Activated T-helper 1 cell treated with anti-CD3 and anti-CD28 coated beads, Interleukin-12 subunit alpha, Interleukin-12 subunit beta, Interleukin-2, Interleukin-4 antibody, amounts not matched to agents 30 ng/mL and 10 ng/mL and 1 ng/mL, durations not matched to agents 14 hours and 24 hours and 36 hours (primary cell): ENCODE measurements at regions not wholly inside any gene's neighbourhood (a gene's known extent, or its start where the extent isn't known, plus 50 kb on each side); places are given as distances from the start of the nearest gene placed in this dataset.

Experiments
- DNase-seq: peaks from one replicate; pipeline ENCODE4 v3.0.0; 2021; ENCODE audit warnings: low spot score
- H3K27ac Mint-ChIP-seq: one replicate; pipeline ENCODE4 v1.8.0; 2021; ENCODE audit warnings: mild to moderate bottlenecking, mixed read lengths
- H3K27me3 Mint-ChIP-seq: one replicate; pipeline ENCODE4 v1.8.0; 2022; ENCODE audit warnings: mild to moderate bottlenecking, moderate library complexity, mixed read lengths; ENCODE audit not compliant: insufficient read depth
- H3K36me3 Mint-ChIP-seq: one replicate; pipeline ENCODE4 v1.8.0; 2021; ENCODE audit warnings: low read depth, mixed read lengths
- H3K4me1 Mint-ChIP-seq: one replicate; pipeline ENCODE4 v1.8.0; 2021; ENCODE audit warnings: low read depth, mixed read lengths
- H3K4me3 Mint-ChIP-seq: one replicate; pipeline ENCODE4 v1.8.0; 2021; ENCODE audit warnings: mild to moderate bottlenecking, moderate library complexity, mixed read lengths
- H3K9me3 Mint-ChIP-seq: one replicate; pipeline ENCODE4 v1.8.0; 2021; ENCODE audit warnings: mixed read lengths
- intact Hi-C: fragments of 100-400 bp; cut with micrococcal nuclease; formaldehyde crosslinking; loops from one replicate; pipeline ENCODE4 v1.15.1; 2024

GRCh38 chr10:8128511-8128910 lies 74.0 kb downstream of the GATA3 start:
- Mint-ChIP-seq H3K4me3 (no peak overlapping the region), H3K4me1 (peaks cover 50% of the 10 kb centered on the region), H3K9me3 (peaks cover 3% of the 10 kb centered on the region)

GRCh38 chr10:8129438-8129837 lies 75.0 kb downstream of the GATA3 start:
- H3K36me3 Mint-ChIP-seq = peaks cover 3% of the 10 kb centered on the region
- no peak for DNase-seq
- peaks cover 58% of the 10 kb centered on the region for H3K4me1 Mint-ChIP-seq
- H3K9me3 Mint-ChIP-seq = peaks cover 3% of the 10 kb centered on the region
- intact Hi-C loops = no loop called here
- no peak overlapping the region for H3K4me3 Mint-ChIP-seq
- peaks cover 8% of the 10 kb centered on the region for H3K27me3 Mint-ChIP-seq
- no peak overlapping the region for H3K27ac Mint-ChIP-seq

More at GRCh38 chr10:8128511-8128910, 74.0 kb downstream of the GATA3 start:
- Mint-ChIP-seq H3K27ac (no peak overlapping the region), H3K36me3 (peaks cover 3% of the 10 kb centered on the region), H3K27me3 (peaks cover 8% of the 10 kb centered on the region)
- DNase-seq = no peak
- intact Hi-C loops = no loop called here

- Mint-ChIP-seq H3K27ac (peak overlapping the region; percentile 90), H3K4me3 (peak overlapping the region; percentile 61), H3K36me3 (peaks cover 3% of the 10 kb centered on the region), H3K4me1 (peaks cover 62% of the 10 kb centered on the region), H3K9me3 (peaks cover 3% of the 10 kb centered on the region), H3K27me3 (peaks cover 5% of the 10 kb centered on the region)
- DNase-seq = peak; percentile 50
- intact Hi-C loops = loop anchor here (1.0 to 10.0 kb wide), 12 partner anchors 26 to 1164 kb away; no protein-coding TSS in a partner anchor
Observed at GRCh38 chr10:8130973-8131911, 76.8 kb downstream of the GATA3 start.

- intact Hi-C loops = loop anchor here (1.0 to 10.0 kb wide), 4 partner anchors 109 to 1162 kb away; no protein-coding TSS in a partner anchor
- peak; percentile 55 for DNase-seq
- peak overlapping the region; percentile 79 for H3K4me3 Mint-ChIP-seq
- H3K36me3 Mint-ChIP-seq = peaks cover 3% of the 10 kb centered on the region
- peaks cover 81% of the 10 kb centered on the region for H3K4me1 Mint-ChIP-seq
- H3K27ac Mint-ChIP-seq = peak overlapping the region; percentile 92
- H3K9me3 Mint-ChIP-seq = peaks cover 3% of the 10 kb centered on the region
- no peaks in the 10 kb centered on the region for H3K27me3 Mint-ChIP-seq
Observed at GRCh38 chr10:8133146-8133545, 78.7 kb downstream of the GATA3 start.

- Mint-ChIP-seq H3K4me3 (peak overlapping the region; percentile 70), H3K4me1 (peaks cover 74% of the 10 kb centered on the region), H3K27me3 (no peaks in the 10 kb centered on the region), H3K9me3 (no peaks in the 10 kb centered on the region), H3K36me3 (peaks cover 1% of the 10 kb centered on the region), H3K27ac (peak overlapping the region; percentile 83)
- no peak for DNase-seq
- intact Hi-C loops = loop anchor here (1.0 to 10.0 kb wide), 11 partner anchors 46 to 1158 kb away; no protein-coding TSS in a partner anchor
Observed at GRCh38 chr10:8136736-8137135, 82.2 kb downstream of the GATA3 start.

- Mint-ChIP-seq H3K36me3 (peaks cover 1% of the 10 kb centered on the region), H3K9me3 (no peaks in the 10 kb centered on the region), H3K4me3 (peak overlapping the region; percentile 70), H3K27me3 (no peaks in the 10 kb centered on the region), H3K4me1 (peaks cover 69% of the 10 kb centered on the region), H3K27ac (peak overlapping the region; percentile 83)
- intact Hi-C loops = loop anchor here (1.0 to 10.0 kb wide), 9 partner anchors 46 to 1158 kb away; no protein-coding TSS in a partner anchor
- DNase-seq = peak; percentile 57
Observed at GRCh38 chr10:8137272-8137681, 82.8 kb downstream of the GATA3 start.

GRCh38 chr10:8137726-8138125 lies 83.2 kb downstream of the GATA3 start:
- H3K4me3 Mint-ChIP-seq = peak overlapping the region; percentile 70
- no peak for DNase-seq
- peaks cover 1% of the 10 kb centered on the region for H3K36me3 Mint-ChIP-seq
- no peaks in the 10 kb centered on the region for H3K9me3 Mint-ChIP-seq
- no peaks in the 10 kb centered on the region for H3K27me3 Mint-ChIP-seq
- intact Hi-C loops = loop anchor here (1.0 to 10.0 kb wide), 10 partner anchors 45 to 1157 kb away; no protein-coding TSS in a partner anchor
- H3K4me1 Mint-ChIP-seq = peaks cover 64% of the 10 kb centered on the region
- peak overlapping the region; percentile 83 for H3K27ac Mint-ChIP-seq

GRCh38 chr10:8138471-8138870 lies 84.0 kb downstream of the GATA3 start:
- peaks cover 1% of the 10 kb centered on the region for H3K36me3 Mint-ChIP-seq
- peaks cover 57% of the 10 kb centered on the region for H3K4me1 Mint-ChIP-seq

GRCh38 chr10:8144496-8144895 lies 90.0 kb downstream of the GATA3 start:
- Mint-ChIP-seq H3K4me3 (no peak overlapping the region), H3K36me3 (peaks cover under 1% of the 10 kb centered on the region), H3K27ac (no peak overlapping the region), H3K27me3 (peaks cover 8% of the 10 kb centered on the region), H3K9me3 (no peaks in the 10 kb centered on the region), H3K4me1 (peaks cover 19% of the 10 kb centered on the region)
- intact Hi-C loops = no loop called here
- no peak for DNase-seq

More at GRCh38 chr10:8138471-8138870, 84.0 kb downstream of the GATA3 start:
- Mint-ChIP-seq H3K4me3 (peak overlapping the region; percentile 15), H3K27ac (peak overlapping the region; percentile 56), H3K27me3 (no peaks in the 10 kb centered on the region), H3K9me3 (no peaks in the 10 kb centered on the region)
- intact Hi-C loops = loop anchor here (2.0 to 10.0 kb wide), 3 partner anchors 438 to 1156 kb away; no protein-coding TSS in a partner anchor
- DNase-seq = no peak

GRCh38 chr10:8146650-8147049 lies 92.2 kb downstream of the GATA3 start:
- Mint-ChIP-seq H3K9me3 (no peaks in the 10 kb centered on the region), H3K4me1 (peaks cover 8% of the 10 kb centered on the region), H3K27me3 (peaks cover 17% of the 10 kb centered on the region), H3K36me3 (no peaks in the 10 kb centered on the region), H3K4me3 (no peak overlapping the region), H3K27ac (no peak overlapping the region)
- no peak for DNase-seq
- intact Hi-C loops = no loop called here

- Mint-ChIP-seq H3K27ac (no peak overlapping the region), H3K27me3 (peaks cover 23% of the 10 kb centered on the region), H3K9me3 (no peaks in the 10 kb centered on the region), H3K4me3 (no peak overlapping the region), H3K4me1 (peaks cover 8% of the 10 kb centered on the region), H3K36me3 (no peaks in the 10 kb centered on the region)
- intact Hi-C loops = loop anchor here (2.0 kb wide), 1 partner anchor 15 kb away; no protein-coding TSS in a partner anchor
- no peak for DNase-seq
Observed at GRCh38 chr10:8149991-8150390, 95.5 kb downstream of the GATA3 start.

GRCh38 chr10:8150401-8150905 lies 96.0 kb downstream of the GATA3 start:
- no peak overlapping the region for H3K27ac Mint-ChIP-seq
- intact Hi-C loops = no loop called here
- peaks cover 8% of the 10 kb centered on the region for H3K4me1 Mint-ChIP-seq
- H3K9me3 Mint-ChIP-seq = no peaks in the 10 kb centered on the region
- DNase-seq = no peak
- peaks cover 23% of the 10 kb centered on the region for H3K27me3 Mint-ChIP-seq
- no peak overlapping the region for H3K4me3 Mint-ChIP-seq
- no peaks in the 10 kb centered on the region for H3K36me3 Mint-ChIP-seq

GRCh38 chr10:8151086-8151485 lies 96.6 kb downstream of the GATA3 start:
- peaks cover 23% of the 10 kb centered on the region for H3K27me3 Mint-ChIP-seq
- H3K4me3 Mint-ChIP-seq = no peak overlapping the region
- H3K36me3 Mint-ChIP-seq = no peaks in the 10 kb centered on the region
- intact Hi-C loops = no loop called here
- H3K9me3 Mint-ChIP-seq = no peaks in the 10 kb centered on the region
- peaks cover 8% of the 10 kb centered on the region for H3K4me1 Mint-ChIP-seq
- no peak overlapping the region for H3K27ac Mint-ChIP-seq
- no peak for DNase-seq
